ENCODE measurements at regions not wholly inside any gene's neighbourhood (a gene's known extent, or its start where the extent isn't known, plus 50 kb on each side); places are given as distances from the start of the nearest gene placed in this dataset.
A peak's percentile ranks its signal among the peaks of the same experiment; 100 is the strongest.
"Not testable (repeated sequence)": the region's sequence is repeated elsewhere in the genome, so short reads cannot be mapped to it uniquely, and the experiment has no call there.

DNA sequence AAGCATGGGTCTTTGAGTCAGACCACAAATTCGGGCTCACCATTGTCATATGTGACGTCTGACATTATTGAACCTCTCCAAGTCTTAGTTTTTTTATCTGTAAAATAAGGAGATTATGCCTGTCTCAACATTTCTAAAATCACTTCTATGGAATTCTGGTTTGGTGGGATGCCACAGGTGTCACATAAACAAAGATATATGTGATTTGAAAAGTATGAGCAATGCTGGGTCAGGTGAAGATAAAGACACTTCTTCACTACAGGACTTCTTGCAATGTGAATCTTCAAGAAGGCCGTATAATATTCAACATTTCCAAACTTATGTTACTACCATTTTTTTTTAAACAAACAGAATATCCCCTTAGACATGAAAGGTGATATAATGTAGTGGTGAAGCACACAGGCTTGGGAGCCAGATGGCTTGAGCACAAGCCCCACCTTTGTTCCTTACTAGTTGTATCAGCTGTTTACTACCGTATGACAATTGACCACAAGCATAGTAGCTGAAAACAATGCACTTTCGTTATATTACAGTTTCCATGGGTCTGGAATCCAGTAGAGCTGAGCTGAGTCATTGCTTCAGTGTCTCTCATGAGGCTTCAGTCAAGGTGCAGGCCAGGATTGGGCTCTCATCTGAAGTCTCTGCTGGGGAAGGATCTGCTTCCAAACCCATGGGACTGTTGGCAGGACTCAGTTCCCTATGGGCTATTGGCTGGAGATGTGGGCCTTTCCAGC lies 87.7 kb downstream of the UTP18 start:
- no peak for DNase-seq

DNA sequence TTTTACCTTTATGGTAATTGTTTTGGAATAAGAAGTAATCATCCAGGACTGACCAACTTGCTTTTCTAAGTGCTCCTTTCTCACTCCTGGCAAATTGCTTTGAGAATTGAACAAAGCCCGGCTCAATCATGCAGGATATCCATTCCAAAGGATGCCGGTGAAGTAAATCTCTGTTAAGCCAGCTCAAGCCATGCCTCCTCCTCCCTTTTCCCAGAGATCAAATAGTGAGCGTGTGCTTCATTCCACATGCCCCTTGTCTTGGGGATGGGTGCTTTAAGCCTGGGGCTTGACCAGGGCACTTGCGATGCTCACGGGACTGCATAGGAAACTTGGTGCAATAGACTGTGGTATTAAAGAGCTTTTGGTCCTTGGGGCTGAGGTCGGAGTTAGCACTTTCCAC lies 90.7 kb downstream of the UTP18 start:
- DNase-seq: no peak

- peak; percentile 93 for DNase-seq
Observed at GRCh38 chr17:51351890-51352289, 91.5 kb downstream of the UTP18 start.

- DNase-seq: no peak
Observed at GRCh38 chr17:51352798-51353197, 92.5 kb downstream of the UTP18 start.

- no peak for DNase-seq
Observed at GRCh38 chr17:51353296-51353695, 93.0 kb downstream of the UTP18 start.

GRCh38 chr17:51354936-51355335 lies 94.6 kb downstream of the UTP18 start:
- no peak for DNase-seq

GRCh38 chr17:51355441-51356410 lies 95.4 kb downstream of the UTP18 start:
- DNase-seq: peak; percentile 40

GRCh38 chr17:51359055-51359454 lies 98.7 kb downstream of the UTP18 start:
- DNase-seq: no peak

DNA sequence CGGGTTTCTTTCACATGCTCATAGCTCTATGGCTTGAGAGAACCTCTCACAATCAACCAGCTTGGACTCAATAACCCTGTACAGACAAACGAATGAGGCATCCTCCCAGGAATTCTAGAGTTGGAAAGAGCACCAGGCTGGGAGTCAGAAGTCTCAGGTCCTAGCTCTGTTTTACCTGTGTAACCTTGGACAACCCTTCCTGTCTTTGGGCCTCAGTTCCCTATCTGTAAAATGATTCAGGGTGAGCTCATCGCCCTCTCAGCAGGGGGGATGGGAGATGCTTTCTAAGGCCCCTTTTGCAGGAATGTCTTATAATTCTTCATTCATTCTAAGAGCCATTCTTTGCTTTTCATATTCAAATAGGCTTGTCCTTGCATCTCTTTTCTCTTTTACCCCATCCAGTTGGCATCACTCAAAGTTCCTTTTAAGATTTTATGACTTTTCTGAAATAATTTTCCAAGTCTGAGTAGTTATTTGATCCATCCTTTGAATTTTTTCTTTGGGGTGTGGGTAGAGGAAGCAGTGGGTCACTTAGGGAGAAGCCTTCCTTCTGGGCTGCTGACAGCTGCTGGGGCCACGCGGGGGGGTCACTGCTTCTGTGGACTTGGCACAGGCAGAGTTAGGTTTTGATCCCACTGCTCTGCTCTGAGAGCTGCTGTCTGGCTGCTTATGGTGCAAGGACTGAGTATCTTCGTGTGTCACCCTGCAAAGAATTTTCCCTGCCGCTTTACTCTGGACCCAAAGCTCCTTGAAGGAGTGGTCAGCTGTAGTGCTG lies 102.7 kb downstream of the UTP18 start:
- peak; percentile 32 for DNase-seq

- DNase-seq: no peak
Observed at GRCh38 chr17:51365090-51365489, 104.7 kb downstream of the UTP18 start.

- no peak for DNase-seq
Observed at GRCh38 chr17:51366866-51367265, 106.5 kb downstream of the UTP18 start.

GRCh38 chr17:51367836-51368235 lies 107.5 kb downstream of the UTP18 start:
- not testable (repeated sequence) for DNase-seq

- peak; percentile 71 for DNase-seq
Observed at GRCh38 chr17:51371732-51372151, 111.4 kb downstream of the UTP18 start.

GRCh38 chr17:51372345-51373004 lies 112.1 kb downstream of the UTP18 start:
- DNase-seq: no peak

DNA sequence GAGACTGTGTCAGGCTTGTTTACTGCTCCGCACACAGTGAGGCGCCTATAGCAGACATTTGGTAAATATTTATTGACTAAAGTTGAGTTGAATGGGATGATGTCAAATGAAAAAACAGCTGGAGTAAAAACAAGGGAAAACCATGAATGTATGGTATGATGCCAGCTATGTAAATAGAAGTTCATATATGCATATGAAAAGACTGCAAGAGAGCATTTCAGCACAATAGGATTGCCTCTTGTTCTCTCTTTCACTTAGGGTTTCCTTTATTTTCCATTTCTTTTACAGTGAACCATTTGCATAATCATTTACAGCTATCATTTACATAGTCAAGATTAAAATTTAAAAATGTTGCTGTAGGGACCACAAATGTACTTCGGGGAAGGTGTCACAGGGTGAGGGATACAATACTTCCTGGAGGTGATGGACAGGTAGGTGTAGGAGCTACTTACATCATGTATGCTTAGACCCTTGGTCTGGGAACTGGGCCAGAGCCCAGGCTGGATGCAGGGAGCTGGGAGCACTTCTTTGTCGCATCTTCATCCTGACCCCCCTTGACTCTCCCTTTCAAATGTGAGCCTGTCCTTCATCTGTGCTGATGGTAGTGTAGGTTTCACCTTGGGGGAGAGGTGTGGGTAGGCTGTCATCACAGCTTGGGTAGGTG lies 113.3 kb downstream of the UTP18 start:
- no peak for DNase-seq

- DNase-seq: no peak
Observed at GRCh38 chr17:51374209-51374608, 113.9 kb downstream of the UTP18 start.

DNA sequence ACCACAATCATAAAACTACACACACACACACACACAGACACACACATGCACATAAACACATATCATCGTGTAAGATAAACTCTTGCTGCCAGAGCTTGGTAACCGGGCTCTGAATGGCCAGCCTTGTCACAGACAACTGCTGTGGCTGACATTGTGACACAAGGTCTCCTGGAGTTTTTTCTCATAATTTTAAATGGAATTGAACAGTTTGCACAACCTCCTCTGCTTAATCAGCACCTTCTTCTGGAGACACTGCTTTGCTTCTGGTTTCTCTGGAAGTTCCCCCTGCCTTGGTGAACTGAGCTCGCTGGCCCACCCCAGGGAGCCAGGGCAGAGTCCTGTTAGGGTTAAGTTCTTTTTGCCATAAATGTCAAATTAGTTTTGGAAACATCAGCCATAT lies 115.4 kb downstream of the UTP18 start:
- no peak for DNase-seq

GRCh38 chr17:51376739-51377138 lies 116.4 kb downstream of the UTP18 start:
- DNase-seq: no peak

- no peak for DNase-seq
Observed at GRCh38 chr17:51381262-51381661, 120.9 kb downstream of the UTP18 start.

- DNase-seq: no peak
Observed at GRCh38 chr17:51385208-51385607, 124.9 kb downstream of the UTP18 start.

DNA sequence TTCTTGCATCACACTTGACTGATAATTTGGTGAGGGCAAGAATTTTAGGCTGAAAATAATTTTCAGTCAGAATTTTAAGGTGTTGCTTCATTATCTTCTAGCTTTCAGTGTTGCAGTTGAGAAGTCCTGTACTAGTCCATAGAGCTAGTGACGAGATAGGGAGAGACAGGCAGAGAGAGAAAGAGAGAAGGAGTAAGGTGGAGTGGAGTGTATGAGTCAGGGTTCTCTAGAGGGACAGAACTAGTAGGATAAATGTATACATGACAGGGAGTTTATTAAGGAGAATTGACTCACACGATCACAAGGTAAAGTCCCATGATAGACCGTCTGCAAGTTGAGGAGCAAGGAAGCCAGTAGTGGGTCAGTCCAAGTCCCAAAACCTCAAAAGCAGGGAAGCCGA lies 127.2 kb downstream of the UTP18 start:
- DNase-seq: no peak

DNA sequence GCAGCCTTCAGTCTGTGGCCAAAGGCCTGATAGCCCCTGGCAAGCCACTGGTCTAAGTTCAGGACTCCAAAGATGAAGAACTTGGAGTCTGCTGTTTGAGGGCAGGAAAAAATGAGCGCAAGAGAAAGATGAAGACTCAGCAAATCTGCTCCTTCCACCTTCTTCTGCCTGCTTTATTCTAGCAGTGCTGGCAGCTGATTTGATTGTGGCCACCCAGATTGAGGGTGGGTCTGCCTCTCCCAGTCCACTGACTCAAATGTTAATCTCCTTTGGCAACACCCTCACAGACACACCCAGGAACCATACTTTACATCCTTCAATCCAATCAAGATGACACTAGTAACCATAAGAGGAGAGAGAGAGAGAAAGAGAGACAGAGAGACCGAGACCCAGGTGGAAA lies 127.6 kb downstream of the UTP18 start:
- DNase-seq: no peak

All from femur (tissue), 1 donor.